H1 (cell line): ENCODE measurements at regions not wholly inside any gene's neighbourhood (a gene's known extent, or its start where the extent isn't known, plus 50 kb on each side); places are given as distances from the start of the nearest gene placed in this dataset.

Source experiments
- CTCF ChIA-PET: fragments of 300-600 bp; sonication (Branson Sonifier 250); formaldehyde crosslinking; loops from one replicate; lab custom pipeline; 2021; ENCODE audit not compliant: partially characterized antibody; lab: Charles Lee
- POLR2A ChIA-PET: fragments of 300-600 bp; sonication (Branson Sonifier 250); formaldehyde crosslinking; loops from one replicate; lab custom pipeline; 2021; ENCODE audit warnings: inconsistent platforms; ENCODE audit not compliant: partially characterized antibody; lab: Charles Lee
- DNase-seq, 2 experiments: peaks; one replicate each; pipeline versions ENCODE4 v3.0.0 to v3.0.0-alpha.2; 2010 to 2022; ENCODE audit warnings: low spot score in 2 of 2, low read depth in 1 of 2, mixed read lengths in 1 of 2
- FAIRE-seq: peaks from 2 replicates; lab custom pipeline; 2011; peaks lifted over from hg19 to GRCh38; lab: Jason Lieb, UNC
- H2AFZ ChIP-seq: 2 replicates; pipeline ENCODE4 v1.8.1; 2012; ENCODE audit warnings: low read length, inconsistent platforms
- H2AK5ac ChIP-seq: 2 replicates; pipeline ENCODE4 v1.6.1; 2013; ENCODE audit warnings: low read depth, low read length
- H2BK120ac ChIP-seq: replicated peaks from 2 replicates; pipeline ENCODE3; 2013; ENCODE audit warnings: low read depth, low read length, inconsistent platforms
- H2BK12ac ChIP-seq: 2 replicates; pipeline ENCODE4 v1.6.1; 2013; ENCODE audit warnings: low read depth, low read length
- H2BK15ac ChIP-seq: 2 replicates; pipeline ENCODE4 v1.6.1; 2013; ENCODE audit warnings: low read length
- H2BK20ac ChIP-seq: 2 replicates; pipeline ENCODE4 v1.6.1; 2013; ENCODE audit warnings: low read length
- H2BK5ac ChIP-seq: 2 replicates; pipeline ENCODE4 v1.6.1; 2013; ENCODE audit warnings: low read depth, low read length
- H3K14ac ChIP-seq: 2 replicates; pipeline ENCODE4 v1.6.1; 2013; ENCODE audit warnings: inconsistent platforms; ENCODE audit not compliant: insufficient read length
- H3K18ac ChIP-seq: 2 replicates; pipeline ENCODE4 v1.6.1; 2013; ENCODE audit warnings: low read length; ENCODE audit errors: extremely low read depth
- H3K23ac ChIP-seq: 2 replicates; pipeline ENCODE4 v1.6.1; 2013; ENCODE audit warnings: inconsistent platforms; ENCODE audit not compliant: insufficient read length
- H3K23me2 ChIP-seq: 2 replicates; pipeline ENCODE4 v1.6.1; 2013; ENCODE audit warnings: low read depth, low read length
- H3K27ac ChIP-seq: 2 replicates; pipeline ENCODE4 v1.6.1; 2011; ENCODE audit warnings: low read depth, low read length, inconsistent platforms
- H3K27me3 ChIP-seq, 4 experiments: replicated peaks in 1 of 4; 1 replicate in 1 of 4; 2 replicates in 3 of 4; pipeline versions ENCODE4 v1.6.1 to v1.8.1; 2011 to 2013; ENCODE audit warnings: low read length in 3 of 4, mild to moderate bottlenecking in 3 of 4, inconsistent platforms in 2 of 4, mixed read lengths in 2 of 4, moderate library complexity in 1 of 4; ENCODE audit not compliant: control insufficient read depth in 3 of 4, insufficient read depth in 3 of 4; ENCODE audit errors: extremely low read depth in 1 of 4
- H3K36me3 ChIP-seq, 4 experiments: 2 replicates each; pipeline versions ENCODE4 v1.6.1 to v1.8.1; 2011 to 2013; ENCODE audit warnings: mild to moderate bottlenecking in 4 of 4, low read length in 3 of 4, moderate library complexity in 2 of 4, control low read depth in 1 of 4, inconsistent platforms in 1 of 4; ENCODE audit not compliant: insufficient read depth in 4 of 4, control insufficient read depth in 2 of 4
- H3K4ac ChIP-seq: replicated peaks from 2 replicates; pipeline ENCODE3; 2013; ENCODE audit warnings: low read length, low read depth, mixed read lengths, inconsistent platforms; ENCODE audit not compliant: insufficient read length
- H3K4me1 ChIP-seq, 4 experiments: replicated peaks in 1 of 4; 1 replicate in 1 of 4; 2 replicates in 3 of 4; pipeline versions ENCODE4 v1.6.1 to v1.8.1; 2011 to 2013; ENCODE audit warnings: low read length in 3 of 4, inconsistent platforms in 2 of 4, mixed read lengths in 1 of 4; ENCODE audit not compliant: insufficient read depth in 4 of 4, control insufficient read depth in 3 of 4
- H3K4me2 ChIP-seq, 2 experiments: 2 replicates each; pipeline versions ENCODE4 v1.6.1 to v1.8.1; 2011 to 2013; ENCODE audit warnings: low read depth in 2 of 2, low read length in 2 of 2, control low read depth in 1 of 2, inconsistent platforms in 1 of 2, mild to moderate bottlenecking in 1 of 2; ENCODE audit not compliant: insufficient read depth in 1 of 2
- H3K4me3 ChIP-seq, 4 experiments: fragments of 200-600, 300-600 bp in 1 of 4; sonication (generic), shearing (Covaris generic), sonication (Bioruptor Twin) in 1 of 4; 2 replicates each; pipeline versions ENCODE4 v1.5.1 to v1.8.1; 2011 to 2016; ENCODE audit warnings: low read length in 4 of 4, low read depth in 3 of 4, control low read depth in 2 of 4, inconsistent platforms in 2 of 4, mild to moderate bottlenecking in 2 of 4, mixed read lengths in 1 of 4, moderate library complexity in 1 of 4; ENCODE audit not compliant: insufficient read depth in 2 of 4; ENCODE audit errors: extremely low read depth in 1 of 4
- H3K56ac ChIP-seq: replicated peaks from 2 replicates; pipeline ENCODE3; 2013; ENCODE audit warnings: low read depth, mild to moderate bottlenecking, mixed read lengths, low read length, inconsistent platforms; ENCODE audit not compliant: insufficient read length
- H3K79me1 ChIP-seq: 2 replicates; pipeline ENCODE4 v1.6.1; 2013; ENCODE audit warnings: low read depth, low read length, control low read depth
- H3K79me2 ChIP-seq, 2 experiments: 2 replicates each; pipeline versions ENCODE4 v1.6.1 to v1.8.1; 2012 to 2013; ENCODE audit warnings: low read length in 2 of 2, mild to moderate bottlenecking in 2 of 2, inconsistent platforms in 1 of 2; ENCODE audit not compliant: insufficient read depth in 2 of 2, control insufficient read depth in 1 of 2
- H3K9ac ChIP-seq, 4 experiments: replicated peaks in 1 of 4; 1 replicate in 1 of 4; 2 replicates in 3 of 4; pipeline versions ENCODE4 v1.6.1 to v1.8.1; 2011 to 2013; ENCODE audit warnings: low read depth in 3 of 4, low read length in 3 of 4, control low read depth in 2 of 4, mild to moderate bottlenecking in 2 of 4, moderate library complexity in 2 of 4, inconsistent platforms in 1 of 4; ENCODE audit errors: extremely low read depth in 1 of 4
- H3K9me3 ChIP-seq, 2 experiments: 2 replicates each; pipeline versions ENCODE4 v1.6.1 to v1.8.1; 2012 to 2013; ENCODE audit warnings: mild to moderate bottlenecking in 2 of 2, moderate library complexity in 2 of 2, control low read depth in 1 of 2, inconsistent platforms in 1 of 2, low read depth in 1 of 2, low read length in 1 of 2, mixed read lengths in 1 of 2; ENCODE audit not compliant: insufficient read depth in 2 of 2
- H4K20me1 ChIP-seq, 2 experiments: replicated peaks in 1 of 2; 2 replicates each; pipeline versions ENCODE3 to v1.8.1; 2011 to 2013; ENCODE audit warnings: inconsistent platforms in 2 of 2, low read length in 2 of 2, mild to moderate bottlenecking in 1 of 2; ENCODE audit not compliant: insufficient read depth in 2 of 2, control insufficient read depth in 1 of 2
- H4K5ac ChIP-seq: 2 replicates; pipeline ENCODE4 v1.6.1; 2013; ENCODE audit warnings: low read length, low read depth, mixed read lengths, inconsistent platforms; ENCODE audit not compliant: insufficient read length
- H4K8ac ChIP-seq: 2 replicates; pipeline ENCODE4 v1.8.0; 2013; ENCODE audit warnings: mild to moderate bottlenecking, moderate library complexity, low read length, inconsistent platforms; ENCODE audit not compliant: insufficient read depth; ENCODE audit errors: extremely low read depth
- H4K91ac ChIP-seq: replicated peaks from 2 replicates; pipeline ENCODE3; 2013; ENCODE audit warnings: low read length, mixed read lengths, inconsistent platforms; ENCODE audit not compliant: insufficient read length
- ATF2 ChIP-seq: IDR thresholded peaks from 2 replicates; pipeline ENCODE4 v1.6.1; 2012; ENCODE audit warnings: low read length, inconsistent platforms
- BACH1 ChIP-seq: IDR thresholded peaks from 2 replicates; pipeline ENCODE4 v1.6.1; 2012; ENCODE audit warnings: low read length, improper control_type of control experiment
- CBX8 ChIP-seq: fragments of 300-800, 300-1000 bp; sonication (generic); IDR thresholded peaks from 2 replicates; pipeline ENCODE4 v1.7.1; 2016; ENCODE audit warnings: low read depth, low read length, borderline replicate concordance
- EGR1 ChIP-seq: IDR thresholded peaks from 2 replicates; pipeline ENCODE4 v1.6.1; 2011; ENCODE audit warnings: low read depth, low read length, borderline replicate concordance
- JUND ChIP-seq: IDR thresholded peaks from 2 replicates; pipeline ENCODE4 v1.6.1; 2011; ENCODE audit warnings: mild to moderate bottlenecking, improper control_type of control experiment, low read length
- KDM5A ChIP-seq: fragments of 200-600 bp; IDR thresholded peaks from 2 replicates; pipeline ENCODE4 v1.7.1; 2012; ENCODE audit warnings: mild to moderate bottlenecking, low read length, inconsistent platforms, mixed read lengths
- NANOG ChIP-seq: IDR thresholded peaks from 2 replicates; pipeline ENCODE4 v1.6.1; 2011; ENCODE audit warnings: low read length, low read depth, mild to moderate bottlenecking, inconsistent platforms; ENCODE audit not compliant: insufficient read depth, poor library complexity, severe bottlenecking
- POU5F1 ChIP-seq: IDR thresholded peaks from 2 replicates; pipeline ENCODE4 v1.6.1; 2011; ENCODE audit warnings: low read depth, mild to moderate bottlenecking, low read length, moderate library complexity
- SIX5 ChIP-seq: IDR thresholded peaks from 2 replicates; pipeline ENCODE4 v1.6.1; 2011; ENCODE audit warnings: mild to moderate bottlenecking, low read depth, low read length
- SP1 ChIP-seq: IDR thresholded peaks from 2 replicates; pipeline ENCODE4 v1.6.1; 2011; ENCODE audit warnings: low read depth, low read length
- SP4 ChIP-seq: IDR thresholded peaks from 2 replicates; pipeline ENCODE4 v1.6.1; 2012; ENCODE audit warnings: low read length, inconsistent platforms
- SRF ChIP-seq: IDR thresholded peaks from 2 replicates; pipeline ENCODE4 v1.6.1; 2011; ENCODE audit warnings: mild to moderate bottlenecking, low read depth, low read length, moderate library complexity
- SUZ12 ChIP-seq: fragments of 200-600 bp; sonication (generic); IDR thresholded peaks from 2 replicates; pipeline ENCODE4 v1.6.1; 2012; ENCODE audit warnings: mild to moderate bottlenecking, inconsistent platforms, low read length, moderate library complexity, mixed read lengths
- TAF7 ChIP-seq: optimal IDR thresholded peaks from 2 replicates; pipeline ENCODE3; 2011; ENCODE audit warnings: low read depth, mild to moderate bottlenecking, inconsistent platforms, low read length, moderate library complexity, borderline replicate concordance
- TBP ChIP-seq: IDR thresholded peaks from 2 replicates; pipeline ENCODE4 v1.6.1; 2011; ENCODE audit warnings: low read depth, low read length, improper control_type of control experiment
- WGBS, 2 experiments: shearing (Covaris generic) in 1 of 2; methylation state at CpG; one replicate each; pipeline versions ENCODE4 v1.1.6 to v1.1.7; 2013 to 2015; ENCODE audit warnings: low lambda C conversion rate in 2 of 2, mixed read lengths in 2 of 2, inconsistent platforms in 1 of 2, low coverage in 1 of 2, missing lambda C conversion rate in 1 of 2; ENCODE audit not compliant: insufficient replicate concordance in 2 of 2, insufficient coverage in 1 of 2, insufficient read length in 1 of 2; ENCODE audit errors: extremely low coverage in 1 of 2, missing lambda C conversion rate in 1 of 2; 5-methylcytosine and 5-hydroxymethylcytosine counted together

GRCh38 chr5:145189746-145190145, 645.4 kb downstream of the PRELID2 start:
- no peak overlapping the region for H2AK5ac ChIP-seq
- no peak overlapping the region for H3K27ac ChIP-seq
- no peaks in the 10 kb centered on the region for H3K79me1 ChIP-seq
- DNase-seq, result no peak
- no peak overlapping the region for H3K4ac ChIP-seq
- FAIRE-seq, result no peak
- no peak overlapping the region for H3K4me2 ChIP-seq
- H2BK20ac ChIP-seq, result no peak overlapping the region
- no peak overlapping the region for H4K5ac ChIP-seq
- H3K27me3 ChIP-seq, result no peaks in the 10 kb centered on the region
- H3K9me3 ChIP-seq, result no peaks in the 10 kb centered on the region
- H4K20me1 ChIP-seq, result no peaks in the 10 kb centered on the region
- no peak overlapping the region for H2BK12ac ChIP-seq
- 0 out of 2 replicates have a peak overlapping the region, but pooled peaks have one; percentile 65 for H2AFZ ChIP-seq
- no peak overlapping the region for H3K4me3 ChIP-seq
- no peak overlapping the region for H4K91ac ChIP-seq
- H3K23ac ChIP-seq, result no peak overlapping the region
- ChIA-PET POLR2A (no interaction called here), CTCF (no interaction called here)
- 75% methylated on average over 4 of the region's 4 CpGs; no CpG with 5 or more reads in 1 of the 2 experiments for WGBS, 2 experiments
- H3K79me2 ChIP-seq, result no peaks in the 10 kb centered on the region
- no peak overlapping the region for H2BK120ac ChIP-seq
- H3K56ac ChIP-seq, result no peak overlapping the region
- no peak overlapping the region for H2BK15ac ChIP-seq
- no peak overlapping the region for H4K8ac ChIP-seq
- no peaks in the 10 kb centered on the region for H3K23me2 ChIP-seq
- H3K18ac ChIP-seq, result no peak overlapping the region
- no peak overlapping the region for H3K9ac ChIP-seq
- no peaks in the 10 kb centered on the region for H3K36me3 ChIP-seq
- no peak overlapping the region for H3K14ac ChIP-seq
- H3K4me1 ChIP-seq, result no peaks in the 10 kb centered on the region
- no peak overlapping the region for H2BK5ac ChIP-seq
- no peak for TF ChIP-seq SUZ12
- TF ChIP-seq SP4, result no peak
- TF ChIP-seq TAF7, result no peak
- TF ChIP-seq EGR1, result no peak
- no peak for TF ChIP-seq TBP
- TF ChIP-seq SP1, result no peak
- TF ChIP-seq CBX8, result no peak
- no peak for TF ChIP-seq POU5F1
- TF ChIP-seq NANOG, result no peak
- TF ChIP-seq ATF2, result no peak
- no peak for TF ChIP-seq KDM5A
- TF ChIP-seq SRF, result no peak
- no peak for TF ChIP-seq BACH1
- TF ChIP-seq SIX5, result no peak
- TF ChIP-seq JUND, result no peak
